WTC11 (cell line): ENCODE measurements at regions not wholly inside any gene's neighbourhood (a gene's known extent, or its start where the extent isn't known, plus 50 kb on each side); places are given as distances from the start of the nearest gene placed in this dataset.
"Not testable (repeated sequence)": the region's sequence is repeated elsewhere in the genome, so short reads cannot be mapped to it uniquely, and the experiment has no call there.

Experiments
- ATAC-seq: fragments of 200-7000 bp; cut with Tn5 transposase; 2 replicates; pipeline ENCODE4 v1.10.0; 2021; ENCODE audit warnings: mild to moderate bottlenecking, moderate library complexity
- CTCF ChIA-PET: fragments of 300-600 bp; sonication (Branson Sonifier 250); formaldehyde crosslinking; loops from one replicate; lab custom pipeline; 2021; ENCODE audit warnings: antibody characterized with exemption; lab: Charles Lee
- POLR2A ChIA-PET: fragments of 350-600 bp; sonication (Branson Sonifier 250); formaldehyde crosslinking; loops from one replicate; lab custom pipeline; 2021; ENCODE audit warnings: antibody characterized with exemption; lab: Charles Lee
- DNase-seq: peaks from one replicate; pipeline ENCODE4 v3.0.0; 2021; ENCODE audit warnings: low spot score
- H3K27ac Mint-ChIP-seq: 2 replicates; pipeline ENCODE4 v1.8.0; 2021; ENCODE audit warnings: mixed read lengths
- H3K27me3 Mint-ChIP-seq: 2 replicates; pipeline ENCODE4 v1.8.0; 2021; ENCODE audit warnings: low read depth, mild to moderate bottlenecking, moderate library complexity, mixed read lengths
- H3K36me3 Mint-ChIP-seq: 2 replicates; pipeline ENCODE4 v1.8.0; 2021; ENCODE audit warnings: mixed read lengths
- H3K4me1 Mint-ChIP-seq: 2 replicates; pipeline ENCODE4 v1.8.0; 2022; ENCODE audit warnings: mixed read lengths
- H3K4me3 Mint-ChIP-seq: 2 replicates; pipeline ENCODE4 v1.8.0; 2021; ENCODE audit warnings: mild to moderate bottlenecking, moderate library complexity, mixed read lengths
- H3K9me3 Mint-ChIP-seq: 2 replicates; pipeline ENCODE4 v1.8.0; 2021; ENCODE audit warnings: mixed read lengths
- AR ChIP-seq: fragments of 250-450 bp; sonication (Bioruptor Pico); IDR thresholded peaks from 2 replicates; pipeline ENCODE4 v1.9.0; 2021; ENCODE audit warnings: mild to moderate bottlenecking
- CBFB ChIP-seq: sonication (generic); formaldehyde crosslinking; IDR thresholded peaks from 2 replicates; pipeline ENCODE4 v1.8.1; 2022; ENCODE audit warnings: mild to moderate bottlenecking, low read depth, missing genetic modification reagents
- CREM ChIP-seq: sonication (generic); formaldehyde crosslinking; IDR thresholded peaks from 2 replicates; pipeline ENCODE4 v1.8.1; 2022; ENCODE audit warnings: mild to moderate bottlenecking, missing genetic modification reagents, moderate library complexity
- ETV6 ChIP-seq: sonication (generic); formaldehyde crosslinking; IDR thresholded peaks from 2 replicates; pipeline ENCODE4 v1.8.1; 2022; ENCODE audit warnings: mild to moderate bottlenecking, missing genetic modification reagents
- HMGA2 ChIP-seq: fragments of 250-450 bp; sonication (Bioruptor Pico); IDR thresholded peaks from 2 replicates; pipeline ENCODE4 v1.4.0; 2021; ENCODE audit warnings: mild to moderate bottlenecking, moderate library complexity
- IRF2 ChIP-seq: sonication (generic); formaldehyde crosslinking; IDR thresholded peaks from 2 replicates; pipeline ENCODE4 v1.8.0; 2022; ENCODE audit warnings: low read depth, missing genetic modification reagents, borderline replicate concordance
- JAZF1 ChIP-seq: fragments of 250-450 bp; sonication (Bioruptor Pico); IDR thresholded peaks from 2 replicates; pipeline ENCODE4 v1.9.0; 2021; ENCODE audit warnings: moderate library complexity, mild to moderate bottlenecking, inconsistent platforms
- JUN ChIP-seq: sonication (generic); formaldehyde crosslinking; IDR thresholded peaks from 2 replicates; pipeline ENCODE4 v1.8.0; 2023; ENCODE audit warnings: mild to moderate bottlenecking, missing genetic modification reagents
- MAX ChIP-seq: sonication (generic); formaldehyde crosslinking; IDR thresholded peaks from 2 replicates; pipeline ENCODE4 v1.8.0; 2022; ENCODE audit warnings: mild to moderate bottlenecking, missing genetic modification reagents
- MXD4 ChIP-seq: fragments of 250-450 bp; sonication (Bioruptor Pico); IDR thresholded peaks from 2 replicates; pipeline ENCODE4 v1.8.0; 2021; ENCODE audit warnings: mild to moderate bottlenecking, moderate library complexity, borderline replicate concordance
- MYBL2 ChIP-seq: sonication (generic); formaldehyde crosslinking; IDR thresholded peaks from 2 replicates; pipeline ENCODE4 v1.8.1; 2023; ENCODE audit warnings: mild to moderate bottlenecking, moderate library complexity, missing genetic modification reagents
- OVOL2 ChIP-seq: fragments of 250-450 bp; sonication (Bioruptor Pico); IDR thresholded peaks from 2 replicates; pipeline ENCODE4 v1.9.0; 2021; ENCODE audit warnings: mild to moderate bottlenecking, borderline replicate concordance
- PREB ChIP-seq: sonication (generic); formaldehyde crosslinking; IDR thresholded peaks from 2 replicates; pipeline ENCODE4 v1.8.1; 2022; ENCODE audit warnings: mild to moderate bottlenecking, missing genetic modification reagents, moderate library complexity, borderline replicate concordance
- SP1 ChIP-seq: sonication (generic); formaldehyde crosslinking; conservative IDR thresholded peaks from 2 replicates; pipeline ENCODE4 v1.8.1; 2022; ENCODE audit warnings: missing genetic modification reagents
- TEAD1 ChIP-seq: sonication (generic); formaldehyde crosslinking; IDR thresholded peaks from 2 replicates; pipeline ENCODE4 v1.8.0; 2022; ENCODE audit warnings: mild to moderate bottlenecking, missing genetic modification reagents
- ZNF232 ChIP-seq: sonication (generic); formaldehyde crosslinking; IDR thresholded peaks from 2 replicates; pipeline ENCODE4 v1.8.0; 2022; ENCODE audit warnings: mild to moderate bottlenecking, missing genetic modification reagents
- ZNF416 ChIP-seq: fragments of 250-450 bp; sonication (Bioruptor Pico); IDR thresholded peaks from 2 replicates; pipeline ENCODE4 v1.9.0; 2021; ENCODE audit warnings: mild to moderate bottlenecking, inconsistent platforms
- ZNF425 ChIP-seq: fragments of 250-450 bp; sonication (Bioruptor Pico); conservative IDR thresholded peaks from 2 replicates; pipeline ENCODE4 v1.9.0; 2021; ENCODE audit warnings: mild to moderate bottlenecking
- ZSCAN18 ChIP-seq: fragments of 250-450 bp; sonication (Bioruptor Pico); IDR thresholded peaks from 2 replicates; pipeline ENCODE4 v2.1.2; 2022; ENCODE audit warnings: mild to moderate bottlenecking, moderate library complexity
- TF ChIP-seq, protein P1 (sequence below): sonication (generic); formaldehyde crosslinking; IDR thresholded peaks from 2 replicates; pipeline ENCODE4 v1.8.1; 2022; ENCODE audit warnings: low read depth, mild to moderate bottlenecking, moderate library complexity, missing genetic modification reagents, borderline replicate concordance
- TF ChIP-seq, protein P2 (sequence below): sonication (generic); formaldehyde crosslinking; IDR thresholded peaks from 2 replicates; pipeline ENCODE4 v1.8.1; 2023; ENCODE audit warnings: mild to moderate bottlenecking, missing genetic modification reagents, moderate library complexity

- Mint-ChIP-seq H3K27ac (no peak overlapping the region), H3K9me3 (peaks cover 69% of the 10 kb centered on the region), H3K4me3 (no peak overlapping the region), H3K4me1 (no peaks in the 10 kb centered on the region), H3K36me3 (peaks cover 31% of the 10 kb centered on the region), H3K27me3 (no peaks in the 10 kb centered on the region; the same call in 1 of the 2 replicates)
- no peak for TF ChIP-seq ETV6
- no peak for TF ChIP-seq OVOL2 (CRISPR knock-in tag)
- no peak for TF ChIP-seq CREM
- TF ChIP-seq CBFB, result no peak
- TF ChIP-seq JAZF1, result no peak
- TF ChIP-seq ZNF232 (CRISPR knock-in tag), result no peak
- TF ChIP-seq ZSCAN18 (CRISPR knock-in tag), result no peak
- TF ChIP-seq IRF2, result no peak
- no peak for TF ChIP-seq SP1 (CRISPR knock-in tag)
- DNase-seq (no peak), ATAC-seq (no peak)
- ChIA-PET CTCF (no interaction called here), POLR2A (no interaction called here)
Measured at GRCh38 chr3:6022621-6023020, 835.1 kb downstream of the EDEM1 start.

GRCh38 chr3:6025032-6025431 is 835.9 kb upstream of the GRM7 start:
- POLR2A ChIA-PET, result no interaction called here

GRCh38 chr3:6030648-6031047 is 830.3 kb upstream of the GRM7 start:
- CTCF ChIA-PET, H3K27ac Mint-ChIP-seq, H3K4me3 Mint-ChIP-seq, H3K4me1 Mint-ChIP-seq, ATAC-seq, H3K27me3 Mint-ChIP-seq, DNase-seq, POLR2A ChIA-PET: not testable (repeated sequence)
- peaks cover 79% of the 10 kb centered on the region for H3K9me3 Mint-ChIP-seq
- peaks cover 54% of the 10 kb centered on the region for H3K36me3 Mint-ChIP-seq

More at GRCh38 chr3:6025032-6025431, 835.9 kb upstream of the GRM7 start:
- no peak for DNase-seq
- Mint-ChIP-seq H3K4me1 (no peaks in the 10 kb centered on the region), H3K36me3 (peaks cover 36% of the 10 kb centered on the region), H3K9me3 (peaks cover 64% of the 10 kb centered on the region)
- TF ChIP-seq ZNF425 (CRISPR knock-in tag) (no peak), ZNF416 (CRISPR knock-in tag) (no peak), MAX (CRISPR knock-in tag) (no peak), HMGA2 (no peak), TEAD1 (CRISPR knock-in tag) (no peak)
- TF ChIP-seq, protein P1, sequence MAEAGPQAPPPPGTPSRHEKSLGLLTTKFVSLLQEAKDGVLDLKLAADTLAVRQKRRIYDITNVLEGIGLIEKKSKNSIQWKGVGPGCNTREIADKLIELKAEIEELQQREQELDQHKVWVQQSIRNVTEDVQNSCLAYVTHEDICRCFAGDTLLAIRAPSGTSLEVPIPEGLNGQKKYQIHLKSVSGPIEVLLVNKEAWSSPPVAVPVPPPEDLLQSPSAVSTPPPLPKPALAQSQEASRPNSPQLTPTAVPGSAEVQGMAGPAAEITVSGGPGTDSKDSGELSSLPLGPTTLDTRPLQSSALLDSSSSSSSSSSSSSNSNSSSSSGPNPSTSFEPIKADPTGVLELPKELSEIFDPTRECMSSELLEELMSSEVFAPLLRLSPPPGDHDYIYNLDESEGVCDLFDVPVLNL (CRISPR knock-in tag), result no peak
- TF ChIP-seq, all 79 proteins: peak for 0
- Mint-ChIP-seq H3K27me3 (no peaks in the 10 kb centered on the region; the same call in 1 of the 2 replicates), H3K27ac (no peak overlapping the region), H3K4me3 (no peak overlapping the region)
- ATAC-seq, result no peak
- CTCF ChIA-PET, result no interaction called here

GRCh38 chr3:6035626-6036025 is 825.3 kb upstream of the GRM7 start:
- Mint-ChIP-seq H3K4me1 (no peaks in the 10 kb centered on the region), H3K9me3 (peaks cover 82% of the 10 kb centered on the region), H3K4me3 (no peak overlapping the region), H3K27me3 (peaks cover 8% of the 10 kb centered on the region), H3K27ac (no peak overlapping the region), H3K36me3 (peaks cover 56% of the 10 kb centered on the region)
- ATAC-seq (no peak), DNase-seq (no peak)
- ChIA-PET CTCF (no interaction called here), POLR2A (no interaction called here)
- TF ChIP-seq MXD4 (CRISPR knock-in tag) (no peak), JUN (CRISPR knock-in tag) (no peak), ETV6 (no peak), IRF2 (no peak), AR (CRISPR knock-in tag) (no peak), ZNF416 (CRISPR knock-in tag) (no peak), PREB (CRISPR knock-in tag) (no peak), MYBL2 (no peak)
- TF ChIP-seq, protein P2, sequence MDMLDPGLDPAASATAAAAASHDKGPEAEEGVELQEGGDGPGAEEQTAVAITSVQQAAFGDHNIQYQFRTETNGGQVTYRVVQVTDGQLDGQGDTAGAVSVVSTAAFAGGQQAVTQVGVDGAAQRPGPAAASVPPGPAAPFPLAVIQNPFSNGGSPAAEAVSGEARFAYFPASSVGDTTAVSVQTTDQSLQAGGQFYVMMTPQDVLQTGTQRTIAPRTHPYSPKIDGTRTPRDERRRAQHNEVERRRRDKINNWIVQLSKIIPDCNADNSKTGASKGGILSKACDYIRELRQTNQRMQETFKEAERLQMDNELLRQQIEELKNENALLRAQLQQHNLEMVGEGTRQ (CRISPR knock-in tag), result no peak
